Activated CD8-positive, alpha-beta memory T cell treated with anti-CD3 and anti-CD28 coated beads, Interleukin-2, amount 50 U/mL, for 1 hour (primary cell): ENCODE measurements at regions not wholly inside any gene's neighbourhood (a gene's known extent, or its start where the extent isn't known, plus 50 kb on each side); places are given as distances from the start of the nearest gene placed in this dataset.
A peak's percentile ranks its signal among the peaks of the same experiment; 100 is the strongest.
"Not testable (repeated sequence)": the region's sequence is repeated elsewhere in the genome, so short reads cannot be mapped to it uniquely, and the experiment has no call there.

Experiments
- DNase-seq: peaks from one replicate; pipeline ENCODE4 v3.0.0-alpha.2; 2020; ENCODE audit errors: extremely low read depth

DNA sequence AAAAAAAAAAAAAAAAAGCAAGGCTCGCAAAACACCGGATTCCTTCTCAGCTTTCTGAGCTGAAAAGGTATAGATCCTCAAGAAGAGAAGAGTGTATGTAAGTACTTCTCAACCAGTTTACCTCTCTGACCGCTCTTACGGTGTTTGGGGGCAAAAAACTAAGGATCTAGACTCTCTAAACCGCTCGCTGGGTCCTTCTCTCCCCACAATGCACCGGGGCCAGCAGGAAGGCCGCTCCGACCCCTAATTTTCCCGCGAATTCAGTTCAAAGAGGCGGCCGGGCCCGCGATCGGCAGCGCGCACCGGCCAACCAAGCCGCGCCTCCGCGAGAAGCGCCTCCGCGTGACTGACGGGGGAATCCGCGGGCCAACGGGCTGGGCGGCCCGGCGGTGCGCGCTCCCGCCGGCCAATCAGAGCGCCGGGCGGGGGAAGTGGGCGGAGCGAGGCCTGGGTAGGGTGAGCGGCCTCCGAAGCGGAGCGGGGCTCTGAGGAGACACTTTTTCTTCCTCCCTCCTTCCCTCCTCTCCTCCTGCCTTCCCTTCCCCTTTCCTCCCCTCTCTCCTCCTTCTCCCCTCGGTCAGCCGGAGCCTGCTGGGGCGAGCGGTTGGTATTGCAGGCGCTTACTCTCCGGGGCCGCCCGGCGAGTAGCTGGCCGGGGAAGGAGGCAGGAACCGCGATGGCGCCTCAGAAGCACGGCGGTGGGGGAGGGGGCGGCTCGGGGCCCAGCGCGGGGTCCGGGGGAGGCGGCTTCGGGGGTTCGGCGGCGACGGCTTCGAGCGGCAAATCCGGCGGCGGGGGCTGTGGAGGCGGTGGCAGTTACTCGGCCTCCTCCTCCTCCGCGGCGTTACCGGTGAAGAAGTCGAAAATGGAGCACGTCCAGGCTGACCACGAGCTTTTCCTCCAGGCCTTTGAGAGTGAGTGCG is 93.0 kb downstream of the CRLF3 start:
- peak; percentile 47 for DNase-seq

DNA sequence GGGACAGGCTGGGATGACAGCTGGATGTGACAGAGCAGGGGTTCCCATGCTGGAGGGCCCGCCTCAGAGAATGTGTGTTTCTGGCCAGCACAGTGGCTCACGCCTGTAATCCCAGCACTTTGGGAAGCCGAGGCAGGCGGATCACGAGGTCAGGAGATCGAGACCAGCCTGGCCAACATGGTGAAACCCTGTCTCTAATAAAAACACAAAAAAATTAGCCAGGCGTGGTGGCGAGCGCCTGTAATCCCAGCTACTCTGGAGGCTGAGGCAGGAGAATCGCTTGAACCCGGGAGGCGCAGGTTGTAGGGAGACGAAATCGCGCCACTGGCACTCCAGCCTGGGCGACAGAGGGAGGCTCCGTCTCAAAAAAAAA is 93.7 kb downstream of the CRLF3 start:
- DNase-seq = not testable (repeated sequence)

DNA sequence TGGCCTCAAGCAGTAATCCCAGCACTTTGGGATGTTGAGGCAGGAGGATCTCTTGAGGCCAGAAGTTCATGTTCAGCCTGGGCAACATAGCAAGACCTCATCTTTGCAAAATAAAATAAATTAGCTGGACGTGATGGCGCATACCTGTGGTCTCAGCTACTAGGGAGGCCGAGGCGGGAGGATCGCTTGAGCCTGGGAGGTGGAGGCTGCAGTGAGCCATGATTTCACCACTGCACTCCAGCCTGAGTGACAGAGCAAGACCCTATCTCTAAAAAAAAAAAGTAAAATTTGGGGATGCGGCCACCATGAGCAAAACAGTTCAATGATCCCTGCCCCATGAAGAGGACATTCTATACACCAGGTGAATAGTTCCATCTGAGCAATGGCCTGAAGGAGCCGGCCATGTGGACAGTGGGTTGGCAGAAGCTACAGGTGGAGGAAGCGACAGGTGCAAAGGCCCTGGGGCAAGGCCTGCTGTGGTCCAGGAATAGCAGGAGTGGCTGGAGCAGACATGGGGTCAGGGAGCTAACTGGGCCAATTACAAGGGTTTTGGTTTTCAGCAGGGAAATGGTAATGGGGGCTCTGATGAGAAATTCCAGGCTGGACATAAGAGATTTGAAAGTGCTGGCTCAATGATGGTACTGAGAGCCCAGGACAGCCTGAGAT is 94.2 kb downstream of the CRLF3 start:
- DNase-seq = not testable (repeated sequence)

DNA sequence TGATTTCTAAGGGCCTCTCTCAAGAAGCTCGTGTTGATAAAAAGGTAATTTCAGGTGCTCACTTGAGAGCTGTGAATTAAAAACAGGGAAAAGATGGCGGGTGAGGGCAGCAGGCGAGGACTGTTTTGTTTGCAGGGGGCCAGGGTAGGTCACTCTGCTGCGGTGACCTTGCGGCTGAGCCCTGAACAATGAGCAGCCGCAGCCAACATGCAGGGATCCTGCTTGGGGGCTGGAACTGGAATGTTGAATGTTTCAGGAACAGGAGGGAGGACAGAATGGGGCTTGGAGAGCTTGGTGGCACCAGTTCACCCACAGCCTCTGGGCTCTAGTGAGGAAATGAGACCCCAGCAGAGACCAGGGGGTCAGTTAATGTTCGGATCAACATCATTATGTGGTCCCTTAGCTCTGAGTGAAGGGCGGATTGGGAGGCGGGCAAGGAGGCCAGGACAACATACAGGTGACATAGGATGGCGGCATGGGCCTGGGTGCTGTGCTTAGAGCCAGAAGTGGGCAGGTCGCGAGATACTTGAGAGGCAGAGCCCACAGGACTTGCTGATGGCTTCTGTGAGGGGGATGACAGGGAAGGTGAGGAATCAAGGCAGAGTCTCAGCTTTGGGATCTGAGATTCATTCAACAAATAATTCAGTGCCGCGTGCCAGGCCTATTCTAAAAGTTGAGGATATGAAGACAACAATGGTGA is 94.9 kb downstream of the CRLF3 start:
- DNase-seq = not testable (repeated sequence)

DNA sequence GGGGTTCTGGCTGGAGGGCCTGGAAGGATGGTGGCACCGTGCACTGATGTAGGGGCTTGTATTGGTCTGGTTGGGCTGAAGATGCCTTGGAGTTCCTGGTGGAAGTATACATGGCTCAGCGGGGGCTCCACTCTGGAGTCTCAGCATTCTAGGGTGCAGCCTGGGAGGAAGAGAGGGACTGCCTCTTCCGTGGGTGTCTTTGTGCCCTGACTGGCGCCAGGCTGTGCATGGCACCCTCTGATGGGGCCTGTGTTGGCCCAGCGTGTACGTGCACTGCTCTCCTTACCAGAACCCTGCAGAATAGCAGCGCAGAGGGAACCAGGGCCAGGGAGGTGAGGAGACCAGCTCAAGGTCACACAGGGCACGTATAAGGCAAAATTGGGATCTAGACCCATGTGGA is 97.0 kb downstream of the CRLF3 start:
- DNase-seq = not testable (repeated sequence)

DNA sequence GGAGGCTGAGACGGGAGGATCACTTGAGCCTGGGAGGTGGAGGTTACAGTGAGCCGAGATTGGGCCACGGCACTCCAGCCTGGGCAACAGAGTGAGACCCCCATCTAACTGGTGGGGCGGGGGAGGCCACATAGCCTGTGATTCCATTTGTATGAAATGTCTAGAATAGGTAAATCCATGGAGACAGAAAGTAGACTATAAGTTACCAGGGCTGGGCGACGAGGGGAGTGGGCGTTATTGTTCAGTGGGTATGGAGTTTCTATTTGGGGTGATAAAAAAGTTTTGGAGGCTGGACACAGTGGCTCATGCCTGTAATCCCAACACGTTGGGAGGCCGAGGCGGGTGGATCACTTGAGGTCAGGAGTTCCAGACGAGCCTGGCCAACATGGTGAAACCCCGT is 97.8 kb downstream of the CRLF3 start:
- not testable (repeated sequence) for DNase-seq

DNA sequence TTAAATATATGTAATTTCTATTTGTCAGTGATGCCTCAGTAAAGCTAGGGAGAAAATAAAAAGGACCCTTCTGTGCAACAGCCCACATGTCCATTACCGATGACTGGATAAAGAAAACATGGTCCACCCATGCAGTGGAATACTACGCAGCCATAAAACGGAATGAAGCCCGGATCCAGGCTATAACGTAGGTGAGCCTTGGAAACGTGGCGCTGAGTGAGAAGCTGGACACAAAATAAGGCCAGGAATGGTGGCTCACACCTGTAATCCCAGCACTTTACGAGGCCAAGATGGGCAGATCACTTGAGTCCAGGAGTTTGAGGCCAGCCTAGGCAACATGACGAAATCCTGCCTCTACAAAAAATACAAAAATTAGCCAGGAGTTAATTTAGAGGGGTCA is 98.2 kb downstream of the CRLF3 start:
- not testable (repeated sequence) for DNase-seq

DNA sequence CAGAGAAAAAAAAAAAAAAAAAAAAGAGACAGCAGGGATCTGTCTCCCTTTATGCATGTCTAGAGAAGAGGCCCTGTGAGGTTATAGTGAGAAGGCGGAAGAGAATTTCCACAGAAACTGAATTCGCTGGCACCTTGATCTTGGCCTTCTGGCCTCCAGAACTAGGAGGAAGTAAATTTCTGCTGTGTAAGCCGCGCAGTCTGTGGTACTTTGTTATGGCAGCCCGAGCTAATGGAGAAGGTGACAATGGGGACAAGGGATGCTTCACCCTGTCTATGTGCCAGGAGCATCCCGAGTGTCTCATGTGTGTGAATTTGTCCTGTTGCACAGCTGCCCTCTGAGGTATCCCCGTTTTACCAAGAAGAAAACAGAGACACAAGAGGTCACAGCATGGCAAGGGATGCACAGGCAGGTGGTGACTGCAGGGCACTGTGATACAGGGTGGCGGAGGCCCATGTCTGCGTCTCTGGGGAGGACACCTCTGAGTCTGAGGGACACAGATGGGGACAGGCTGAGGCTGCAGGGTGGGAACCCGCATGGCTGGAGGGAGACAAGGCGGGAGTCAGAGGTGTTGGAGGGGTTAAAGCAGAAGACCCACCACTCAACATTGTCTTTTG is 100.3 kb downstream of the CRLF3 start:
- not testable (repeated sequence) for DNase-seq

DNA sequence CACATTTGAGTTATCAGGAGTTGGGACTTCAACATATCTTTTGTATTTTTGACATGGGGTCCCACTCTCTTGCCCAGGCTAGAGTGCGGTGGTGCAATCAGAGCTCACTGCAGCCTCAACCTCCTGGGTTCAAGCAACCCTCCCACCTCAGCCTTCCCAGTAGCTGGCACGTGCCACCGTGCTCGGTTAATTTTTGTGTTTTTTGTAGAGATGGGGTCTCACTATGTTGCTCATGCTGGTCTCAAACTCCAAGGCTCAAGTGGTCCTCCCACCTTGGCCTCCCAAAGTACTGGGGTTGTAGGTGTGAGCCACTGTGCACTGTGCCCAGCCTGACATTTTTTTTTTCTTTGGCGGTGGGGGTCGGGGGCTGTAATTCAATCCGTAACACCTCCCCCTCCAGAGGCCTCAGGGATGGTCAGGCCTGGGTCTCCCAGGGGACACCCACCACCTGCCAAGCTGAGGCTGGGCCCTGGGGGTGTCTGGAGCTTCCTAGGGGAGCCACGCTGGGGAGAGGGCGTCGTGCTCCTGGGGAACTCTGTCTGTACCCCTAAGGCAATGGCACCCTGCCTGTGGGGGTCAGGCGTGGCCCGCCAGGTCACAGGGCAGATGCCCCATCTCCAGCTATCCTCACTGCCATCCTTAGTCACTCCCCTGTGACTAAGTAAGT is 102.2 kb downstream of the CRLF3 start:
- not testable (repeated sequence) for DNase-seq

DNA sequence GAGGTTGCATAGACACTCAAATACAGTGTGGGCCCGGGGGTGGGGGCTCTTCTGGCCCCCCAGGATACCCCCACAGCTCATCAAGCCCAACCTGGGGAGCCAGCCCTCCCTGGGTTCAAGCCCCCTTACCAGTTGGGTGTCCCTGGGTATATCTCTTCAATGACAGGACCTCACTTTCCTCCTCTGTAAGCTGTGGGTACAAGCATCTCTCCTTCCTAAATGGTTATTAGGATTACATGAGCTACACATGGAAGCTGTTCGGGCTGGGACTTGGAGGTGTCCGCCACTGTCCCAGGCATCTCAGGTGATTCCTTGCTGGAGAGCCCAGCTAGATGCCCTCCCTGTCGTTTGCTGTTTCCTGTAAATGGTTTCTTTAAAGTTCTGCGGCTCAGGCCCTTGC is 103.5 kb downstream of the CRLF3 start:
- not testable (repeated sequence) for DNase-seq

DNA sequence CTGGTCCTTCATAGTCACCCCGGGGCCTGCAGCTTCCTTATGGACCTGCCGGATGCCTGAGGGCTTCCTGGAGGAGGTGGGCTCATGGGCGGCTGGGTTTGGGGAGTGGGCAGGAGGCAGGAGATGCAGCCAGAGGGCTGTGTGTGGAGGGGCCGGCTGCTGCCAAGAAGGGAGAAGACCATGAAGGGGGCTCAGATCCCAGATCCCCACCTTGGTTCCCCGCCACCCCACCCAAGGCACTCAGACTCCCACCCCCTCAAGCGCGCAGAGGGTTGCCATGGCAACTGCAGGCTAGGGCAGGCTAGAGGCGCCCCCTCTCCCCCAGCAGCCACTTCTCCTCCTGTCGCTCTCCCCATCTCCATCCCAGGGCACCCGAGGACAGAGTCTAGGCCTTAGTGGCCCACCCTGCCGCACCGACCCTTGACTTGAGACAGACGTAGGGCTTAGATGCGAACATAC is 104.5 kb downstream of the CRLF3 start:
- DNase-seq = no peak

DNA sequence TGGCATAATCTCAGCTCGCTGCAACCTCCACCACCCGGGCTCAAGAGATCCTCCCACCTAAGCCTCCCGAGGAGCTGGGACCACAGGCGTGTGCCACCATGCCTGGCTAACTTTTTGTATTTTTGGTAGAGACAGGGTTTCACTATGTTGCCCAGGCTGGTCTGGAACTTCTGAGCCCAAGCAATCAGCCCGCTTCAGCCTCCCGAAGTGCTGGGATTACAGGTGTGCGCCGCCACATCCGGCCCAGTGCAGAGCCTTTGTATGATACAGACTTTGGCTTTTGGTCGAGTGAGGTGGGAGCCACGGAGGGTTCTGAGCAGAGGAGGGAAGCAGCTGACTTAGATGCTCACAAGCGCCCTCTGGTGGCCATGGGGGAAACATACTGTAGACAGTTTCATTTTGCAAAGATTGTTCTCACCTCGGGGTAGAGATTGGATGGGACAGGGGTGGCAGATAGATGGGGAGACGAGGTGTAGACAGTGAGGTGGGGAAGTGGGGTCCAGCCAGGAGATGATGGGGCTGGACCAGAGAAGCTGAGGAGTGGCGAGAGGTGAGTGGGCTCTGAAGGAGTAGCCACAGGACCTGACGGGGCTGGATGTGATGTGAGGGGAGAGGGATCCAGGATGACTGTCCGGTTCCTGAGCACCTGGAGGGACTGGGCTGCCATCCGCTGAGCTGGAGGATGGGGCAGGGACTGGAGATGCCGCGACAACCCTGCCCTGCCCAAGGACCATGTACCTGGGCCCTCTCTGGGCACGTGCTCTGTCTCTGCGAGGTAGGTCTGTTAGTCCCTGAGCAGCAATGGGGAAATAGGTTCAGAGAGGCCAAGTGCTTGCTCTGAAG is 105.1 kb downstream of the CRLF3 start:
- DNase-seq = peak; percentile 53

DNA sequence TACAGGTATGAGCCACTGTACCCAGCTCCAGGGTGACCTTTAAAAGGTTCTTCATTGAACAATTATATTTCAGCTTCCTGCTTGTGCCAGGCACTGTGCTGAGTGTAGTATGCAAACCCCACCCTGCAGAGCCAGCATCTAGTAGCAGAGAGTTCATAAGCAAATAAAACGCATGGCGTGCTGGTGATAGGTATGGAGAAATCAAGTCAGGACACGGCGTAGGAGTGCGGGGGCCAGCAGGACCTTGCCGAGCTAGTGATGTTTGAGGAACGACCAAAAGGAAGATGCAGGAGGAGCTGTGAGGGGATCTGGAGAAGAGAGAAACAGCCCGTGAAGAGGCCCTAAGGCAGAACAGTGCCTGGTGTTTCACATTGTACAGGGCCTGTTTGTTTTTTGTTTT is 105.8 kb downstream of the CRLF3 start:
- DNase-seq = not testable (repeated sequence)

DNA sequence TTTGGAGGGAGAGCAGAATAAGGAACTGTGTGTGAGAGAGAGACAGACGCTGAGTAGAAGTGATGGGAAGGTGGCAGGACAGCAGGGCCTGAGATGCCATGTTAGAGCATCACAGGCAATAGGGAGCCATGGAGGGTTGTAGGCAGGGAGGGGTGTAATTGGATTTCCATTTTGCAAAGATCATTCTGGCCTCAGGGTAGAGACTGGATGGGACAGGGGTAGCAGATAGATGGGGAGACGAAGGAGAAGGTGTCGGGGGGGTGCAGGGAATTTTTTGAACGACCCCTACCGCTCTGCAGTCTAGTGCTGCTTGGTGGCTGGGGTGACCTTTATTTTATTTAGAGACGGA is 106.4 kb downstream of the CRLF3 start:
- not testable (repeated sequence) for DNase-seq

DNA sequence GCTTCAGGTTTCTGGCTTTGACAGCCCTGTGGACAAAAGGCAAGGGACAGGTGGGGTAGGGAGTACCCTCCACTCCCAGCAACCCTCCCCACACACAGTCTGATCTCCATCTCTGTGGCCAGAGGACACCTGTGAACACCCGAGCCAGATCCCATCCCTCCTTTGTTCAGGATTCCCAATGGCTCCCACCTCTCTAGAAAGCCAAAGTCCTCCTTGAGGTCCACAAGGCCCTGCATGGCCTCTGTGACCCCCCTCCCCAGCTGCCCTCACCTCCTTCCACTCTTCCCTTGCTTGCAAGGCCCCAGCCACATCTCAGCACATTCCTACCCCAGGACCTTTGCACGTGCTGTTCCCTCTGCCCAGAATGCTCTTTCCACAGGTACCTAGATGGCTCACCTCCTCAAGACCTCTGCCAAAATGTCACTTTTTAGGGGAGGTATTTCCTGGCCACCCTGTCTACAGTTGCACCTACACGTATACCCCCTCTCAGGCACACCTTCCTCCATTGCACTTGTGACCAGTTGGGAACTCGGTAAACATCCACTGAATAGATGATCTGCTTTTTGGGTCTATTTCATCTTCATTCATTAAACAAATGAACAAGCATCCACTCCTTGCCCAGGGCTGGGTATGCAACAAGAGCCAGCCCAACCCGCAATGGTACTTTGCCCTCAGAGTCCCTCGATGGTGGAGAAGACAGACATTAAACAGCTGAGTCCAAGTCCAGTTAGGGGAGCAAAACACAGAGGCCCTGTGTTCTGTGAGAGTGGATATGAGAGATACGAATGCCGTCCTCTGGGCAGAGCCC is 107.0 kb downstream of the CRLF3 start:
- DNase-seq = no peak

DNA sequence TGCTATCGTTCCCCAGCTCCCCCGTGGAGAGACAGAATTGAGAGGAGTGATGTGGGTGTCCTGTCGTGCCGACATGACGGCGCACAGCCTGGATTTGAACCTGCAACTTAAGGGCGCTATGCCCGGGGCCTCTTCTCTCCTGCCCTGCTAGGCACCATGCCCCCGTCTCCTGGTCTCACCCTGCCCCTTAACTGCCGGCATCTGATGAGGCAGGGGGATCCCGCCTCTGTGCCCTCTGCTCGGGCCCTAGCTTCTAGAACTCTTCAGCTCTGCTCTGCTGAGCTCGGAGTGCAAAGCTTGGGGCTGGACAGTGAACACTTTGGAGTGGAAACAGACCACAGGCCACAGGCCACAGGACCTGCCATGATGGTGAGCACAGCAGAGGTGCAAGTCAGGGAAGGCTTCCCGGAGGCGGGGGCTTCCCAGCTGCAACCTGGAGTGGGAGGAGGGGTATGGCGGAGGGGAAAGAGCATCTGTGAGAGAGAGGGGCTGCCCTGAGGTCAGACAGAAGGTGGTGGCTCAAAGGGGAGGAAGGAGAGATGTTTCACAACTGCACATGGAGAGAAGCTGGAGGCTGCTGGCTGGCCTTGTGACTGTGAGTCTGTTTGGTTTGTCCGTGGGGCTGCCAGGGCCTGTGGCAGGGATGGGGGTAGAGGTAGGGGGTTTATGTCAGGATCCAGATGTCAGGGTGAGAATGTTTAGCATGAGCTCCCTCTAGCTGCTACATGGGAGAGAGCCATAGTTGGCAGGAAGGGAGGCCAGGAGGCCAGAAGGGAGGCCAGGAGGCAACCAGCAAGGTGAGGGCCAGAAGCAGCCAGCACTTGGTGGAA is 107.8 kb downstream of the CRLF3 start:
- no peak for DNase-seq

DNA sequence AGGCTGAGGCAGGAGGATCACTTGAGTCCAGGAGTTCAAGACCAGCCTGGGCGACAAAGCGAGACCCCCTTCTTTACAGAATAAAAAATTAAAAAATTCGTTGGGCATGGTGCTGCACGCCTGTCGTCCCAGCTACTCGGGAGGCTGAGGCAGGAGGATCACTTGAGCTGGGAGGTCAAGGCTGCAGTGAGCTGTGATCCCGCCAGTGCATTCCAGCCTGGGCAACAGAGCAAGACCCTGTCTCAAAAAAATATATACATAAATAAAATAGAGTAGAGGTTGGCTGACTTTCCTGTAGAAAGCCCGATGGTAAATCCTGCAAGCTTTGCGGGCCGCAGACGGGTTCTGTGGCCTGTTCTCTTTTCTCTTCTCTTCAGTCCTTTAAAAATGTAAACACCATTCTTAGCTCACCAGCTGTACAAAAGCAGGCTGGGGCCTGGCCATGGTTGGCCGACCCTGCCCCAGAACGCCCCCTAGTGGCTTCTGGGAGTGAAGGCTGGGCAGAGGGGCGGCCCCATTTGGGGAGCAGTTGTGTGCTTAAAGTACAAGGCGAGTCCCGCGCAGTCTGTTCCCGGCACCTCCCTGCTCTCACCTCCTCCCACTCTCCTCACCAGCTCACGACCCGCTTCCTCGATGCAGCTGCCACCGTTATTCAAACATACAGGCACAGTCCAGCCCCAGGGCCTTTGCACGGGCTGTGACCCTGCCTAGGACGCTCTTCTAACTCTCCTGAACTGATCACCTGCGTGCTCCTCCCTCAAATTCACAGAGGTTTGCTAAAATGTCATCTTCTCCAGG is 109.5 kb downstream of the CRLF3 start:
- DNase-seq = not testable (repeated sequence)

DNA sequence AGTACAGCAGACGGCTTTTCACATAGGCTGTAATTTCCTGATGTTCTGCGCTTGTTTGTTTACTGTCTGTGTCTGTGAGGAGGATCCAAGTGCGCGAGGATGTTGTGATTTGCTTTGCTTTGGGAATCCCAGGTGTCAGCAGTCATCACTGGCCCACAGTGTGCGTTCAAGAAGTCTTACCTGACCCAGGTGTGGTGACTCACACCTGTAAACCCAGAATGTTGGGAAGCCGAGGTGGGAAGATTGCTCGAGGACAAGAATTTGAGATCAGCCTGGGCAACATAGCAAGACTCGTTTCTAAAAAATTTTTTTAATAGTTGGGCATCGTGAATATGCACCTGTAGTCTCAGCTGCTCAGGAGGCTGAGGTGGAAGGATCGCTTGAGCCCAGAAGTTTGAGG is 110.7 kb downstream of the CRLF3 start:
- DNase-seq = not testable (repeated sequence)
